ENCODE measurements at regions not wholly inside any gene's neighbourhood (a gene's known extent, or its start where the extent isn't known, plus 50 kb on each side); places are given as distances from the start of the nearest gene placed in this dataset.

GRCh38 chr1:37286881-37287280, 187.5 kb upstream of the ZC3H12A start:
- TF ChIP-seq, protein P1, sequence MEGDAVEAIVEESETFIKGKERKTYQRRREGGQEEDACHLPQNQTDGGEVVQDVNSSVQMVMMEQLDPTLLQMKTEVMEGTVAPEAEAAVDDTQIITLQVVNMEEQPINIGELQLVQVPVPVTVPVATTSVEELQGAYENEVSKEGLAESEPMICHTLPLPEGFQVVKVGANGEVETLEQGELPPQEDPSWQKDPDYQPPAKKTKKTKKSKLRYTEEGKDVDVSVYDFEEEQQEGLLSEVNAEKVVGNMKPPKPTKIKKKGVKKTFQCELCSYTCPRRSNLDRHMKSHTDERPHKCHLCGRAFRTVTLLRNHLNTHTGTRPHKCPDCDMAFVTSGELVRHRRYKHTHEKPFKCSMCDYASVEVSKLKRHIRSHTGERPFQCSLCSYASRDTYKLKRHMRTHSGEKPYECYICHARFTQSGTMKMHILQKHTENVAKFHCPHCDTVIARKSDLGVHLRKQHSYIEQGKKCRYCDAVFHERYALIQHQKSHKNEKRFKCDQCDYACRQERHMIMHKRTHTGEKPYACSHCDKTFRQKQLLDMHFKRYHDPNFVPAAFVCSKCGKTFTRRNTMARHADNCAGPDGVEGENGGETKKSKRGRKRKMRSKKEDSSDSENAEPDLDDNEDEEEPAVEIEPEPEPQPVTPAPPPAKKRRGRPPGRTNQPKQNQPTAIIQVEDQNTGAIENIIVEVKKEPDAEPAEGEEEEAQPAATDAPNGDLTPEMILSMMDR (IDR thresholded peaks at IDR 0.05): no peak
- no peak for TF ChIP-seq POLR2A (IDR thresholded peaks at IDR 0.05)

Data from testis (tissue), 2 donors.